Spleen (tissue), 11 donors: ENCODE measurements at regions not wholly inside any gene's neighbourhood (a gene's known extent, or its start where the extent isn't known, plus 50 kb on each side); places are given as distances from the start of the nearest gene placed in this dataset.

Experiments used
- DNase-seq: peaks from one replicate; pipeline ENCODE4 v3.0.0-alpha.2; 2020
- H3K27ac ChIP-seq, 8 donors: fragments of 200-600 bp; sonication (generic) in 7 of 8; 1 replicate in 4 of 8; 2 replicates in 4 of 8; pipeline versions ENCODE4 v1.5.0 to v1.8.0; 2016 to 2021; ENCODE audit warnings: inconsistent platforms in 4 of 8, mild to moderate bottlenecking in 4 of 8, moderate library complexity in 1 of 8
- H3K27me3 ChIP-seq, 7 donors: fragments of 200-600 bp; sonication (generic) in 6 of 7; replicated peaks in 1 of 7; 1 replicate in 4 of 7; 2 replicates in 3 of 7; pipeline versions ENCODE4 v1.5.0 to v1.8.0; 2016 to 2021; ENCODE audit warnings: inconsistent platforms in 3 of 7, mild to moderate bottlenecking in 1 of 7
- H3K36me3 ChIP-seq, 6 donors: fragments of 200-600 bp; sonication (generic) in 5 of 6; 1 replicate in 4 of 6; 2 replicates in 2 of 6; pipeline versions ENCODE4 v1.5.0 to v1.8.0; 2016 to 2021; ENCODE audit warnings: inconsistent platforms in 2 of 6
- H3K4me1 ChIP-seq, 6 donors: fragments of 200-600 bp; sonication (generic) in 5 of 6; 1 replicate in 3 of 6; 2 replicates in 3 of 6; pipeline versions ENCODE4 v1.5.0 to v1.8.0; 2016 to 2021; ENCODE audit warnings: inconsistent platforms in 3 of 6
- H3K4me3 ChIP-seq, 8 donors: fragments of 200-600 bp; sonication (generic) in 7 of 8; 1 replicate in 4 of 8; 2 replicates in 4 of 8; pipeline versions ENCODE4 v1.5.0 to v1.8.0; 2016 to 2021; ENCODE audit warnings: inconsistent platforms in 4 of 8, mild to moderate bottlenecking in 4 of 8, moderate library complexity in 2 of 8
- H3K9me3 ChIP-seq, 8 donors: fragments of 200-600 bp; sonication (generic) in 7 of 8; 1 replicate in 4 of 8; 2 replicates in 4 of 8; pipeline versions ENCODE4 v1.5.0 to v1.8.0; 2016 to 2021; ENCODE audit warnings: inconsistent platforms in 4 of 8
- CTCF ChIP-seq, 11 experiments: fragments of 200-600 bp in 7 of 11; fragments of 450-650 bp in 4 of 11; sonication (generic) in 4 of 11; IDR thresholded peaks in 8 of 11; conservative IDR thresholded peaks in 3 of 11; 1 replicate in 7 of 11; 2 replicates in 4 of 11; pipeline versions ENCODE4 v1.4.0 to v1.8.0; 2016 to 2021; ENCODE audit warnings: antibody characterized with exemption in 11 of 11, inconsistent platforms in 4 of 11, mild to moderate bottlenecking in 1 of 11
- POLR2A ChIP-seq, 3 donors: fragments of 450-650 bp; IDR thresholded peaks; one replicate each; pipeline ENCODE4 v1.5.1; 2017; ENCODE audit warnings: antibody characterized with exemption in 3 of 3, mild to moderate bottlenecking in 1 of 3
- POLR2AphosphoS5 ChIP-seq, 3 donors: sonication (generic); formaldehyde crosslinking; IDR thresholded peaks; one replicate each; pipeline ENCODE4 v1.5.1; 2017; ENCODE audit warnings: antibody characterized with exemption in 3 of 3
- WGBS, 5 donors: extraction: QIAGEN DNeasy Blood & Tissue Kit in 3 of 5; methylation state at CpG; one replicate each; pipeline versions ENCODE4 v1.1.5 to v1.1.7; 2013 to 2018; 5-methylcytosine and 5-hydroxymethylcytosine counted together
- intact Hi-C: fragments of 100-400 bp; cut with DNase I; formaldehyde crosslinking; loops from one replicate; pipeline ENCODE4 v1.15.0; 2023; ENCODE audit warnings: low total_unique reads
- donor health status: healthy with polysubstance abuse.
- donor health status: DM: no; HTN: no; CAD: no; lungs with moderate emphysema.
- donor health status: DM: no; HTN: no; CAD: no.
- donor health status: Bipolar disorder and iron deficiency.
- donor health status: healthy.
- donor health status: DM: no; HTN: no; CAD: no.
- donor health status: DM: yes; HTN: yes; CAD: no.

GRCh38 chr6:113731541-113731940 lies 125.6 kb upstream of the MARCKS start:
- TF ChIP-seq POLR2A (IDR thresholded peaks at IDR 0.05) (no peak), CTCF (IDR thresholded peaks at IDR 0.05 in 8 of 11, conservative IDR thresholded peaks at IDR 0.05 in 3 of 11) (no peak), POLR2AphosphoS5 (IDR thresholded peaks at IDR 0.05) (no peak)
- H3K9me3 ChIP-seq = no peaks in the 10 kb centered on the region

GRCh38 chr6:113732384-113732966 lies 124.7 kb upstream of the MARCKS start:
- intact Hi-C loops = no loop called here
- no peaks in the 10 kb centered on the region for H3K9me3 ChIP-seq
- TF ChIP-seq POLR2A (IDR thresholded peaks at IDR 0.05) = no peak
- H3K4me1 ChIP-seq = peaks cover 0 to 9% (median 0%) of the 10 kb centered on the region in 6 donors
- no peaks in the 10 kb centered on the region for H3K36me3 ChIP-seq
- DNase-seq = no peak
- WGBS, 5 donors = 71 to 90% (median 78%) methylated on average over 4 of the region's 4 CpGs
- no peak overlapping the region for H3K27ac ChIP-seq
- no peak overlapping the region for H3K4me3 ChIP-seq
- no peaks in the 10 kb centered on the region for H3K27me3 ChIP-seq

More at GRCh38 chr6:113731541-113731940, 125.6 kb upstream of the MARCKS start:
- no peak for DNase-seq
- H3K4me3 ChIP-seq = no peak overlapping the region
- H3K27ac ChIP-seq = no peak overlapping the region
- intact Hi-C loops = no loop called here
- WGBS, 5 donors = 85 to 94% (median 89%) methylated on average over 3 of the region's 3 CpGs
- H3K27me3 ChIP-seq = no peaks in the 10 kb centered on the region
- no peaks in the 10 kb centered on the region for H3K36me3 ChIP-seq
- H3K4me1 ChIP-seq = peaks cover 0 to 9% (median 0%) of the 10 kb centered on the region in 6 donors

- H3K36me3 ChIP-seq = no peaks in the 10 kb centered on the region
- no peaks in the 10 kb centered on the region for H3K9me3 ChIP-seq
- no peaks in the 10 kb centered on the region for H3K27me3 ChIP-seq
- H3K4me3 ChIP-seq = no peak overlapping the region
- DNase-seq = no peak
- H3K4me1 ChIP-seq = peaks cover 0 to 9% (median 0%) of the 10 kb centered on the region in 6 donors
- 70 to 87% (median 81%) methylated on average over 3 of the region's 3 CpGs for WGBS, 5 donors
- H3K27ac ChIP-seq = no peak overlapping the region
- intact Hi-C loops = no loop called here
- TF ChIP-seq POLR2A (IDR thresholded peaks at IDR 0.05) = no peak
- no peak for TF ChIP-seq CTCF (IDR thresholded peaks at IDR 0.05 in 8 of 11, conservative IDR thresholded peaks at IDR 0.05 in 3 of 11)
- TF ChIP-seq POLR2AphosphoS5 (IDR thresholded peaks at IDR 0.05) = no peak
Measured at GRCh38 chr6:113733381-113733780, 123.8 kb upstream of the MARCKS start.

GRCh38 chr6:113734982-113735381 lies 122.2 kb upstream of the MARCKS start:
- H3K4me1 ChIP-seq = peaks cover 0 to 9% (median 0%) of the 10 kb centered on the region in 6 donors
- no peaks in the 10 kb centered on the region for H3K9me3 ChIP-seq
- no peaks in the 10 kb centered on the region for H3K27me3 ChIP-seq
- TF ChIP-seq POLR2AphosphoS5 (IDR thresholded peaks at IDR 0.05) = no peak
- no peak for TF ChIP-seq CTCF (IDR thresholded peaks at IDR 0.05 in 8 of 11, conservative IDR thresholded peaks at IDR 0.05 in 3 of 11)
- no peak for TF ChIP-seq POLR2A (IDR thresholded peaks at IDR 0.05)
- H3K4me3 ChIP-seq = no peak overlapping the region
- no peaks in the 10 kb centered on the region for H3K36me3 ChIP-seq
- no peak overlapping the region for H3K27ac ChIP-seq
- WGBS, 5 donors = 45 to 70% (median 61%) methylated on average over 3 of the region's 3 CpGs
- intact Hi-C loops = no loop called here
- no peak for DNase-seq
